HG02571 (cell line): ENCODE measurements at regions not wholly inside any gene's neighbourhood (a gene's known extent, or its start where the extent isn't known, plus 50 kb on each side); places are given as distances from the start of the nearest gene placed in this dataset.

ENCODE experiments used
- ATAC-seq: cut with Tn5 transposase; IDR thresholded peaks from one replicate; pipeline ENCODE4 v1.9.1; 2021; ENCODE audit warnings: mild to moderate bottlenecking, moderate library complexity; ENCODE audit not compliant: unreplicated experiment

DNA sequence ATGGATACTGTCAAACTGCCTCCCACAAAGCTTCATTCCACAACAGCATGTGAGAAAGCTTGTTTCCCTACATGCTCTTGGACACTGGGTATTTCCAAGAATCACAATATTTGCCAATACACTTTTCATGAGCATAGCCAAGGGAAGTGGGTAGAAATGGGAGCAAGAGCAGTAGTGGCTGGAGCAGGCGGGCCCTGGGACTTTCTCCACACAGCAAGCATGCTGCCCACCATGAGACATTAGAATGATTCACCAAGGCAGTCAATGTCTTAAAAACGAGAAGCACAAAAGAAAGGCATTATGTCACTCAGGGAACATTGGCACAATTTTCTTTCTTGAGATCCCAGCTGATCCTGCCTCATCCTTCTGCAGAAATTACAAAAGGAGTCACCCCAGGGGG lies 371.6 kb upstream of the RUNX1 start:
- no peak for ATAC-seq

DNA sequence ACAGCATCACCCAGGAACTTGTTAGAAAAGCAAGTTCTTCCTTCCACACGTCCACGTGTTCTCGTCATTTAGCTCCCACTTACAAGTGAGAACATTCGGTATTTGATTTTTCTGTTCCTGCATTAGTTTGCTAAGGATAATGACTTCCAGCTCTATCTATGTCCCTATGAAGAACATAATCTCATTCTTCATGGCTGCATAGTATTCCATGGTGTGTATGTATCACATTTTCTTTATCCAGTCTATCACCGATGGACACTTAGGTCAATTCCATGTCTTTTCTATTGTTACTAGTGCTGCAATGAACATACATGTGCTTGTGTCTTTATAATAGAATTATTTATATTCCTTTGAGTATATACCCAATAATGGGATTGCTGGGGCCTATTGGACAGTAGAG lies 368.7 kb upstream of the RUNX1 start:
- ATAC-seq: no peak

DNA sequence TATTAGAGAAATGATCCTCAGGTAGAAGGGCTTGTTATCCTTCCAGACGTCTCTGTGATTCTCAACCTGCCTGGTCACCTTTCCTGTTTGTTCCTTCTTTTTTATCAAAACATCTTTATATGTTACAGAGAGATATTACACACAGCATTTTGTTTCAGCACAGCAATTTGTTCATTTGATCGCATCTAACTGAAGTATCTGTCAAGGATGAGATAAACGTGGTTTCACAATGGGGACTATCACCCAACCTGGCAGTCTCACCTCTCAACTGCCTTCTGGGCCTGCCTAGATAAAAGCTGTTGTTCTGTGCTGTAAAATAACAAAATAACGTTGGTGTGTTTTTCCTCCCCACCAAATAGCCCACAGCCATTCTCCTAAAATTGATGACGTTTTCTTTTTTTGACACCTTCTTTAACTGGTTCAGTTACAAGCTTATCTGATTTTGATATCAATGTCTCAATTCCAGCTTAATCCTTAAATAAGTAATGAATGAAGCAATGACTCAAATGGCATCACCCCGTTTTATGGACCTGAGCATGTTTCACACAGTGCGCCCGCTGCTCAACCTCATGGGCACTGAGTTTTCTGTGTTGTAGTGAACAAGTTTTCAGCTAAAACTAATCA lies 367.9 kb upstream of the RUNX1 start:
- ATAC-seq: no peak

DNA sequence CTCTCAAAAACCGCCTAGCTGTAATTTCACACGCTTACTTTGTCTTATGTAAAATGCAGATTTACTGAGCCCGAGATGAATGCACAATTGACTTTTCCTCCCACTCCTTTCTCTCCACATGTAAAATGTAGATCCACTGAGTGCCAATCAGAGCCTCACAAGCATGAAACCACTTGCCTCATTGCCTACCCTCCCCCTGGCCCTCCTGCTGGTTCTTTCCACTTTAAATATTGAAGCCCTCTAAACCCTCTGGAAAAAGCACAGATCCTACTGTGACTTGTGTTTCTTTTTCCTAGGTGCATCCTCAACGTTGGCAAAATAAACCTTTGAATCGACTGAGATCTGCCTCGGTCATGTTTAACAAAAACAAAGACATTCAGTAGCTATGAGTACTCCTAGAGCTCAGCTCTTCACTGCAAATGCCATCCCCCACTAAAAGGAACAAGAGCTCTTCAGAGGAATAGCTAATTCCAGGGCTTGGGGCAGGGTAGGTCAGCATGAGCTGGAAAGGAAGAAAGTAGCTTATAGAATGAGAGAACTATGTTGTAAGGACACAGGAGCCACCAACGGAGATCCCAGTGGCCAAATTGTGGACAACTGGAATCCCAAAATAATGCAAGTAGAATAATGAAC lies 365.5 kb upstream of the RUNX1 start:
- ATAC-seq: no peak

DNA sequence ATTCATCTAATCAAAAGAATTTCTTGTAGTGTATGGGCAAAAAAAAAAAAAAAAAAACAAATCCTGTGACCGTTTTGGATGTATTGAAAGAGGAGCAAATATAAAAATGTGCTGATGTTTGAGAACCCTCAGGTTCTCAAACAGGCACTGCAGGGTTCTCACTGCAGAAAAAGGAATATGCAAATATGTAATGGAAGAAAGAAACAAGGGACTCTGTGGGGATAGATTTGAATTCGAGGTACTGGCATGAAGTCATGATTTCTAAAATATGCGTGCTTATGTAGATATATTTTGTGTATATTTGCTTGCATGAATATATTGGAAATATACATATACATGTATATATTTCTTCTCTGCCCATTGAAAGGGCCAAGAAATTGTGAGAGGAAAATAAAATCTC lies 365.0 kb upstream of the RUNX1 start:
- no peak for ATAC-seq

DNA sequence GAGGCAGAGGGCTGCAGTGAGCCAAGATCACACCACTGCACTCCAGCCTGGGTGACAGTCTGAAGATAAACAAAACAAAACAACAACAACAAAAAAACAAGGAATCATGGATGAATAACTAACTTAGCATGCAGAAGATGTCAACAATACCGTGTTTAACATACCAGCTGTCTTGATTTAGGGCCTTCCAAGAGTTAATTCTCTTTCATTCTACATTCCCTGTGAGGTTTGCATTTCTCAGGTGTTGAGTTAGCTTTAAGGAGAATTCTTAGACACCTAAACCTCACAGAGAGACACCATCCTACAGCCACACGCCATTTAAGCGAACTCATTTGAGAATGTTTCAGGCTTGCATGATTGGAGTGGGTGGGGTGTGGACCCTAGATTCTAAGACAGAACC lies 363.1 kb upstream of the RUNX1 start:
- ATAC-seq: no peak

DNA sequence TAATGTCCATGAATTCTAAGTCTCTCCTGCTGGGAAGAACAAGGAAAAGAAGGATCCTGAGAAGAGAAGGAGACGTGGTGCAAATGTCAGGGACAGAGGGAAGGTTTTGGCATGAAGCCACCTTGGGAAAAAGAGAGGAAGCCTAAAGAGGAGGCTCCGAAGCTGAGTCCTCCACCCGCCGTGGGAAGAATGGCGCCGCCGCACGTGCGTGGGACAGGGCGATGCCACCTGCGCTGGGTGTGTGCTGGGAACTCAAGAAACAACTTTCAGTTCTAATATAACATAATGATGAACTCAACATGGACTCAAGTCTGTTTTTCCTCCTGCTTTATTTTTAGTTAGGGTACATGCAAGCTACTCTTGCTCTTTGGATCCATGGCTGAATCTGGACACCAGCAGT lies 362.3 kb upstream of the RUNX1 start:
- ATAC-seq: no peak

DNA sequence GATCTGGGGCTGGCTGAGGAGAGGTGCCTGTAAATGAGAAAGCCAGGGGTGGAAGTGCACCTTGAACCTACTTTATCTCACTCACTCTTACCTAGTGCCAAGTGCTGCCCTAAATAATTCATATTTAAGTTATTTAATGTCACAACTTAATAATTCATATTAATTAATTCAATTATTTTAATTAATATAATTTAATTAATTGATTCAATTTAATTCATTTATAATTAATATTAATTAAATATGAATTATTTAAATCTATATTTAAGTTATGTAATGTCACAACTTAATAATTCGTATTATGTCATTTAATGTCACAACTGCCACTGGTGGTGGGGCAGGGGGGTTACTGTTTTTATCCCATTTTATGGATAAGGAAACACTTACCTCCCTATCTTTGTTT lies 361.6 kb upstream of the RUNX1 start:
- ATAC-seq: no peak

DNA sequence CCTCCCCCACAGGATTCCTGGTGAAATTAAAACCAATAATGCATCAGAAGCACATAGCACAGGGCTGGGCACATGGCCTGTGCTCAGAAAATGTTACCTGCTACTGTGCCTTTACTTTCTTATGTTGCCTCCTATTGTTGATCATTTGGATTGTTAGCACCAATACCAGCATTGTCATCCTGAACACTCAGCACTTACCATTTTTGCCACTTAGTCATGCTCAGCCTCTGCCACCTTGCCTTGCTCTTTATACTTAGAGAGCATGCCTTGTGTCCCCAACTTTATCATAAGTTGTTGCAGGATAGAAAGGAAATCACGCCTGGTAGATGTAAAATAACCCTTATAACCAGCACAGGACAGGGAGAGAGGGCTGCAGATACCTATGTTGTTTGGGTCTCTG lies 361.0 kb upstream of the RUNX1 start:
- ATAC-seq: no peak

DNA sequence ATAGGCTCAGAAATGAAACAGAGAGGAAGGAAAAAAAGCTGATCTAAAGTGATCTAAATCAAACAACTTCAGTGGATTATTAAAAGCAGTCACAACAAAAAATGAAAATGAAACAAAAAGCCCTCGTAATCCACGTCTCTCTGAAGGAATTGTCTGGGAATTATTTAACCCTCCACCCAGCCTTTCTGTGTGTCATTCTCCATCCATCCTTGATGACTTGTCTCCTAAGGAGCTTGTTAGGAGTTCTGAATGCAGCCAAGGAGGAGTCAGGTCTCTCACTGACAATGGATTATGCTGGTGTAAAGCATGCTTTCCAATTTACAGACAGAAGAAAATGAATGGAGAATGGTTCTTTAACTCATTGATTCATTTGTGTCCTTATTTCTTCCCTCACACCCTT lies 359.3 kb upstream of the RUNX1 start:
- no peak for ATAC-seq

DNA sequence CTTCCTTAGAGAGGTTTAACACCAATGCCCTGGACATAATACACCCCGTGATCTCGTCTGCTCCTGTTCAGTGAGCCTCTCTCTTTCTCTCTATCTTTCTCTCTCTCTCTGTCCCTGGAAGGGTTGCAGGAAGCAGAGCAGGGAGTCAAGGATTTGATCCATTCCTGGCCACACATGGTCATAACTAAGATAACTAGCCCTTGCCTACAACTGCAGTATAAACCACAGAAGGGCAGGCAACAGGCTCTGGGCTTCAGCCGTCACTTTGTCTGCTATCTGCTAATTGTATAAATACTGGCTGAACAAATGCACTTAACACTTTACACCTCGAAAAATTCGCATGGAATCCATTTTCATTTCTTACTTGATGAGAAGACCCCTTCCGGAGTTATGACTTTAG lies 357.5 kb upstream of the RUNX1 start:
- ATAC-seq: no peak

DNA sequence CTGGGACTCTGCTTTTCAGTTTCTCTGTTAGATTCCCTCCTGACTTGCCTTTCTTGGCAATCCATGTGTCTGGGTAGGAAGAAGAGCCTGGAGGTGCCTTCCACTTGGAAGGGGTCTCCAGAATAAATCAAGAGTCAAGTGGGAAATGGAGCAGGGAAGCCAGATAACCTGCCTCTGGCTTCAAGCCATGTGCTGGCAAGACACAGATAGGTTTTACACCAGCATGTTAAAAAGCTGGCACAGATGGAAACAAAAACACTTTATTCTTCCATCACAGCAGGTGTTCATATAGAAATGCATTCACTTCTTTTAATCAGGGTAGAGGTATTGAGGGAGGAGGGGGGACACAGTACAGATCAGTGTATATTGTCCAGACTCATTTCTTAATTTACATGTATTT lies 356.9 kb upstream of the RUNX1 start:
- no peak for ATAC-seq

DNA sequence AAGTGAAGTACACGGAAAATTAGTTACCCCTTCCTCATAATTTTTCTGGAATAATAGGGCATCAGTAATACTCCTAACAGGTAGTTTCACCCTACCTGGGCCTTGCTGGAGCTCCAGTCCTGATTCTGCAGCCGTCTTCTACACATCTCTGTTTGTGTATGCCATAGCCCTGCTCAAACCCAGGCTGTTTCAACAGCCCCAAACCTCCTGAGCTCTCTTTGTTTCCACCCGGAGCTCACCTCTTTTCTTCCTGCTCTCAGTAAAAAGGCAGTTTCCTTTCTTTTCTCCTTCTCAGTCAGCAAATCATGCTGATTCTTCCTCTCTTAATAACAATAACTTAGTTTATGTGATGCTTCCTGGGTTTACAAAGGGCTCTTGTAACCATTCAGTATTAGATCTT lies 355.1 kb upstream of the RUNX1 start:
- ATAC-seq: no peak

DNA sequence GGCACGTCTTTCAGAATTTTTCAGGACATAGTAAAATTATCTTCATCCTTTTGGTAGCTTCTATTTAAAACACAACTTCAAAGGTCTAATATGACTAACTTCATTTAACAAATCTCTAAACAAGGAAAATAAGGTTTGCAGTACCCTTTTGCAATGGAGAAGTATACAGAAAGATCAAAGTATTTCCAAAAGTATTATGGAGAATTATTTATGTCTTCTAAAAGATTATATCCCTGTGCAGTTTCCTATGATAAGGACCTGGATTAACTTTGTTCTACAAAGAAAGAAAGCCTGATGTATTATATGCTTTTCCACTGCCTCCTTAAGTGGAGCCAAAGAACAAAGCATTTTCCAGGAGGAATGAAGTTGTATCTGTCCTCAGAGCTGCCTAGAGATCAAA lies 353.0 kb upstream of the RUNX1 start:
- ATAC-seq: no peak

DNA sequence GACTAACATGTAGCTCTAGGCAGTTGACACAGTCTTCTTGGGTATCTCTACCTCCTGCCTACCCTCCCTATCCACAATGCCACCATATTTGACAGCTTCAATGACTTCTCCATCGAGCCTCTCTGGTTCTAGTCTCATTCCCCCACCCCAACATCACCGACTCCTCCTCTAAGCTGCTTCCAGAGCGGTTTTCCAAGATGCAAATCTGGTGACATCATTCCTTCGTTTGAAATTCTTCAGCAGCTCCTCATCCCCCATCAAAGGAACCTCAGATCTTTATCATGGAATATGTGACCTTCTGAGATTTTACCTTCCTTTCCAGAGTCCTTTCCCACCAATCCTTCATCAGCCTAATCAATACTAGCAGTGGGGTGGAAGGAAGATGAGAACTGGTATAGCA lies 352.4 kb upstream of the RUNX1 start:
- no peak for ATAC-seq

DNA sequence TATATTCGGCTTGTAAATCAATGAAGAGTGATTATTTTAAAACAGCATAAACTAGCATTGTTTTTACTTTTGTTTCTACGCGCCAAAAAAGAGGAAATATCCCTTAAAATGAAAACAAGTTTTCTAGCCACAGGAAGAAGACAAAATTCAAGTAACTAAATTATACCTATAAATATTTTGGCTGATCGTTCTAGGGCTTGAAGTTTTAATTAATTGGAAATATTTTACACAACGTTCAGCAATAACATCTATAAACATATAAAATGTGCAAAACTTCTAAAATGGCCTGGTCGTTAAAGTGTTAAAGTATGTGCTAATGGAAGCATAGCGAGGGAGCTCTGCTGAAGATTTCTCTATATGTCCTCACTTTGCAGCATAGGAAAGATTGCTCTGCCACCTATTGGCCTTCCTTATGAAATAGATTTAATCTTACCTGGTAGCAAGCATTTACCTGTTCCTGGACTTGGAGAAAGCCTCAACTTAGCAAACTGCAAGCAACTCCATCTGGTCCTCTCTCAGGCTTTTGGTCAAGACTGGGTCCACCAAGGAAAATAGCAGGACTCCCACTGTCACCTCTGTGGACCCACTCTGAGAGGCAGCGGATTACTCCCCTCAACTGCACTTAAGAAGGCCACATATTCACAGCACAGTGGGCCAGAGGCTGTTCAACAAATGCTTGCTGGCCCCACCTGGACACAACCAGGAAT lies 351.3 kb upstream of the RUNX1 start:
- ATAC-seq: no peak

DNA sequence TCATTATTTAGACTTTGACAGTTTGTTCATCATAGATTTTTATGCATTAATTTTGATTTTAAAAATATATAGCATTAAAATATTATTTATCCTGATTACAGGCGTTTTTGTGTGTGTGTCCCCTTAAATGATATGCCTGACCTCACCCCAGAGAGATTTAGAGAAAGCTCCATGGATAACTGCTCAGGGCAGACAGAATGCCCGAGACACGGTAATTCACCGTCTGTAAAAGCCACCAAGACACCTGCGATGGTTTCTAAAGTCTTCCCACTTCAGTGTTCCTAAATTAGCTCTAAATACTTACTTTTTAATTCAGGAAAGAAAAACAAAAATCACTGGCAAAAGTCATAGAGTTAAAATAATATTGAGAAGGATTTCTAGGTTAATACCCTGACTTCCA lies 350.6 kb upstream of the RUNX1 start:
- ATAC-seq: no peak

DNA sequence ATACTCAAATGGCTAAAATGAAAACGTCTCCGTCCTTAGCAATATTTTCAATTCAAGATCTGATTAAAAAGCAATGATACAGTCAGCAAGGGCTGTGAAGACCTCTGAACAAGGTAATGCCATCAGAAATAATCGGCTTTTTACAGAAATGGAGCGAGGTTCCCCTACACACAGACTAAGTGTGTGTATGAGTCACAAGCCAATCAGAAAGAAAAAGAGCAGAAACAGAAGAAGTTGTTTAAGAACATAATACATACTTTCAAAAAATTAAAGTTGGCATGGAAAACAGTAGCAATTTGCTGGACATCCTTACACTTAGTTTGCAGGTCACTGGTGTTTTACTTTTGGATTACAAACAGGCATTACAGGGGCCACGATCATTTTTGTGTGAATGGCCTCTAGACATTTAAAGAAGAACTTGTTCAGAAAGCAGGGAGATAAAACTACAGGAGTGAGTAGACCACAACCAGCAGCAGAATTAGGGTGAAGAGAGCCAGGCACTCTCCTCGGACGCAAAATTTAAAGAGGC lies 350.0 kb upstream of the RUNX1 start:
- ATAC-seq: no peak

DNA sequence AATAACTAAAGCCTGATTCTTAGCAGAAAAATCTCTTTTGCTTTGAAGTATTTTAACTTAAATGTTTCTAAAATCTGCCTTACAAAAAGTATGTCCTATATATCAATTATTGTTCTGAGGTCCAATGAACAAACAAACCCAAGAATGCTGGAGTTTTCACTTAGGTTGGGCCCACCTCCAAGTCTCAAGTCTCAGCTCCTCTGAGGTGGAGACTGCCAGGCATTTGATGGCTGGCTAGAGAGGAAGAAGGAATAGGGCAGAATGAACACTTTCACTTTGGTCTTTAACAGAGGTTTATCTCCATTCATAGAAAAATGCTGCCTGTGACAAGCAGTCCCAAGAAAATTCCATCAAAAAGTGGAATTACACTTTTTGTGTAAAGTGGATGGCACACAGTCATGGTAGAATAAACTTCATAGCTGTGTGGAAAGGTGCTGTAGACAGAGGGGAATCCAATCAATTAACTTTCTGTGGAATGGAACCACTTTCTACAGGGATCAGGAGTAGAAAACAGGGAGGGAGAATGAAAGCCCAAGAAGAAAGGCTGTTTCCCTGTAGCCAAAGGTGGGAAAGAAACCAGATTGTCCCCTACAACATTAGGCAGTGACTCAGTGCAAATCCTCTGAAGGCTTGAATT lies 349.4 kb upstream of the RUNX1 start:
- ATAC-seq: no peak

DNA sequence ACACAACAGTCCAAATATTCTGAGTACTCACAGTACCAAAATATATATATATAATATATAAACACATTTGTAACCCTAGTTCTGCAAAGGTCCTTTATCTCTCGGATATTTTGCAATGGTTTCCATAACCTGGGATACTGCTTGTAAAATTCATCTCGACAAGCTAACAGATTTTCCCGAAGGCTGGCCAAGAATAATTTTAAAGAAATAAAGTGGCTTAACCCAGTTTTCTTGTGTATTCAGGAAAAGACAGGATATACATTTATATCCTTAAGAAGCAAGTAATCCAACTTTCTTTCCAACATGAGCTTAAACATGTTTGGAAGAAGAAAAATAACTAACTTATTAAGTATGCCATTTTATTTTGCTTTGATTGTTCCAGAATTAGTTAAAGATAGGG lies 348.7 kb upstream of the RUNX1 start:
- ATAC-seq: no peak

DNA sequence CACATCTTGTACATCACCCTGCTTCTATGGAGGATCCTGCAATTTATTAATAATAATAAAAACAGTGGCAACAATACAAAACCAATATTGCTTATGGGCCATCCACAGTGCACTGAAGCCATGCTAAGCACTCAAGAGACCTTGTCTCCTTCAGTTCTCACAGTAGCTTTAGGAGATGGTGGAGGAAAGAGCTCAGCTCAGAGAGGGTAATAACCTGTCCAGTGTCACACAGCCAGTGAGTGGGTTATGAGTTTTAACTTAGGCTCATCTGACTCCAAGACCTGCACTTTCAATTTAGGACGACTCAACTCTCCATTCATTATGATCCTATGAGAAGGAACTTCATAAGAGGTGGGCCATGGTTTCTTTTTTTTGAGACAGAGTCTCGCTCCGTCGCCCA lies 347.6 kb upstream of the RUNX1 start:
- ATAC-seq: no peak

DNA sequence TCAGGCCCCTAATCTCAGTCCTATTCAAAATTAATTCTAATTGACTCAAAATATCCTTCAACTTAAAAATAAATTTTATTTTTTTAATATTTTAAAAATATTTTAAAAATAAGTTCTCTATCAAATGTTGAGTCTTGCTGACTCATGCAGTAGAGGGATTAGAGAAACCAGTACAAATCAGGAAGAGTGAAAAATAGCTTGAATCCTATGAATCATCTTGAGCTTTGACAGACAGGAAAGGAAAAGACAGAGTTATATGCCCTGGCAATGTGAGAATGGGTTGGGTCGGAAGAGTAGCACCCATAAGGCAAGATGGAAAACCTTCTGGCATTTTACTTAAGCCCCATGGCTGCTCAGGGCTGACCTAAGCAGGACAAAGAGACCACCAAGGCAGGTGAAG lies 346.6 kb upstream of the RUNX1 start:
- no peak for ATAC-seq
